CD4-positive, alpha-beta T cell treated with Interleukin-4 for 4 hours (primary cell): ENCODE measurements at regions not wholly inside any gene's neighbourhood (a gene's known extent, or its start where the extent isn't known, plus 50 kb on each side); places are given as distances from the start of the nearest gene placed in this dataset.
A peak's percentile ranks its signal among the peaks of the same experiment; 100 is the strongest.
"Not testable (repeated sequence)": the region's sequence is repeated elsewhere in the genome, so short reads cannot be mapped to it uniquely, and the experiment has no call there.

ENCODE experiments used
- DNase-seq: peaks from one replicate; pipeline ENCODE4 v3.0.0-alpha.2; 2020

- no peak for DNase-seq
Measured at GRCh38 chr5:99398976-99399375, 470.2 kb upstream of the CHD1 start.

GRCh38 chr5:99386406-99387077 is 457.7 kb upstream of the CHD1 start:
- no peak for DNase-seq

GRCh38 chr5:99379187-99379586 is 450.4 kb upstream of the CHD1 start:
- no peak for DNase-seq

GRCh38 chr5:99378443-99378842 is 449.6 kb upstream of the CHD1 start:
- no peak for DNase-seq

- DNase-seq = no peak
Measured at GRCh38 chr5:99369797-99370593, 441.2 kb upstream of the CHD1 start.

- no peak for DNase-seq
Measured at GRCh38 chr5:99368726-99369125, 439.9 kb upstream of the CHD1 start.

- DNase-seq = no peak
Measured at GRCh38 chr5:99355881-99356280, 427.1 kb upstream of the CHD1 start.

- no peak for DNase-seq
Measured at GRCh38 chr5:99349787-99350186, 421.0 kb upstream of the CHD1 start.

GRCh38 chr5:99348597-99348996 is 419.8 kb upstream of the CHD1 start:
- no peak for DNase-seq

GRCh38 chr5:99339758-99340157 is 411.0 kb upstream of the CHD1 start:
- DNase-seq = not testable (repeated sequence)

GRCh38 chr5:99334936-99335335 is 406.1 kb upstream of the CHD1 start:
- no peak for DNase-seq

GRCh38 chr5:99331061-99331460 is 402.3 kb upstream of the CHD1 start:
- DNase-seq = no peak

GRCh38 chr5:99320436-99320835 is 391.6 kb upstream of the CHD1 start:
- DNase-seq = no peak

- no peak for DNase-seq
Measured at GRCh38 chr5:99317136-99317535, 388.3 kb upstream of the CHD1 start.

- no peak for DNase-seq
Measured at GRCh38 chr5:99316484-99316883, 387.7 kb upstream of the CHD1 start.

GRCh38 chr5:99315413-99316183 is 386.8 kb upstream of the CHD1 start:
- DNase-seq = no peak

- no peak for DNase-seq
Measured at GRCh38 chr5:99314721-99315120, 385.9 kb upstream of the CHD1 start.

- no peak for DNase-seq
Measured at GRCh38 chr5:99308131-99308530, 379.3 kb upstream of the CHD1 start.

GRCh38 chr5:99305045-99305580 is 376.3 kb upstream of the CHD1 start:
- no peak for DNase-seq

- DNase-seq = no peak
Measured at GRCh38 chr5:99285606-99286005, 356.8 kb upstream of the CHD1 start.

GRCh38 chr5:99275128-99275527 is 346.3 kb upstream of the CHD1 start:
- DNase-seq = no peak

- no peak for DNase-seq
Measured at GRCh38 chr5:99272576-99272975, 343.8 kb upstream of the CHD1 start.

- peak; percentile 0 for DNase-seq
Measured at GRCh38 chr5:99258819-99259218, 330.0 kb upstream of the CHD1 start.

- DNase-seq = no peak
Measured at GRCh38 chr5:99248066-99248465, 319.3 kb upstream of the CHD1 start.
